A549 (cell line): ENCODE measurements at regions not wholly inside any gene's neighbourhood (a gene's known extent, or its start where the extent isn't known, plus 50 kb on each side); places are given as distances from the start of the nearest gene placed in this dataset.

Experiments
- ATAC-seq, 2 experiments: fragments of 200-7000 bp in 1 of 2; fragments of >200 bp in 1 of 2; cut with Nextera tagmentation in 1 of 2; cut with Tn5 transposase in 1 of 2; 3 replicates each; pipeline versions ENCODE4 v1.8.0 to v1.9.1; 2018 to 2020; ENCODE audit warnings: mild to moderate bottlenecking in 1 of 2, moderate library complexity in 1 of 2
- CTCF ChIA-PET: fragments of 300-600 bp; sonication (Branson Sonifier 250); formaldehyde crosslinking; extraction: SDS; loops from one replicate; lab custom pipeline; 2021; ENCODE audit warnings: antibody characterized with exemption, inconsistent platforms; lab: Yijun Ruan, JAX
- POLR2A ChIA-PET: fragments of 350-600 bp; formaldehyde crosslinking; extraction: SDS; loops from one replicate; lab custom pipeline; 2021; ENCODE audit warnings: antibody characterized with exemption, inconsistent platforms; lab: Yijun Ruan, JAX
- DNase-seq, 2 experiments: peaks; one replicate each; pipeline versions ENCODE4 v3.0.0 to v3.0.0-alpha.2; 2011 to 2016; ENCODE audit warnings: low read depth in 1 of 2, low spot score in 1 of 2
- FAIRE-seq: peaks from 2 replicates; lab custom pipeline; 2011; peaks lifted over from hg19 to GRCh38; lab: Jason Lieb, UNC
- H3K27ac ChIP-seq, 2 experiments: fragments of >200 bp; sonication (Bioruptor Twin); formaldehyde crosslinking; 3 replicates each; pipeline ENCODE4 v1.5.1; 2016 to 2017
- H3K4me1 ChIP-seq: fragments of >200 bp; sonication (Bioruptor Twin); formaldehyde crosslinking; 3 replicates; pipeline ENCODE4 v1.6.1; 2016
- H3K4me2 ChIP-seq: fragments of >200 bp; sonication (Bioruptor Twin); formaldehyde crosslinking; 3 replicates; pipeline ENCODE4 v1.6.1; 2016
- H3K4me3 ChIP-seq: fragments of >200 bp; sonication (Bioruptor Twin); formaldehyde crosslinking; 3 replicates; pipeline ENCODE4 v1.5.1; 2016
- H3K9me3 ChIP-seq: fragments of >200 bp; sonication (Bioruptor Twin); formaldehyde crosslinking; 3 replicates; pipeline ENCODE4 v1.6.1; 2016
- CBX2 ChIP-seq: fragments of 200-600 bp; sonication (generic); IDR thresholded peaks from 2 replicates; pipeline ENCODE4 v1.6.1; 2016; ENCODE audit warnings: low read depth, mild to moderate bottlenecking, borderline replicate concordance
- CEBPB ChIP-seq, 2 experiments: fragments of >200 bp in 1 of 2; sonication (Bioruptor Twin) in 1 of 2; formaldehyde crosslinking in 1 of 2; IDR thresholded peaks; 2 replicates each; pipeline ENCODE4 v1.6.1; 2012 to 2016
- CHD2 ChIP-seq: fragments of 150-350 bp; IDR thresholded peaks from 2 replicates; pipeline ENCODE4 v1.6.1; 2014; ENCODE audit warnings: low read length; ENCODE audit not compliant: partially characterized antibody
- EP300 ChIP-seq, 2 experiments: fragments of >200 bp; sonication (Bioruptor Twin); formaldehyde crosslinking; IDR thresholded peaks; 2 replicates in 1 of 2; 3 replicates in 1 of 2; pipeline ENCODE4 v1.6.1; 2016 to 2017
- FOSL2 ChIP-seq, 2 experiments: fragments of 450-650 bp in 1 of 2; fragments of >200 bp in 1 of 2; sonication (Bioruptor Twin) in 1 of 2; formaldehyde crosslinking; IDR thresholded peaks; 2 replicates each; pipeline versions ENCODE4 v1.5.0 to v1.6.1; 2016 to 2020; ENCODE audit warnings: mild to moderate bottlenecking in 1 of 2, moderate library complexity in 1 of 2
- GATA3 ChIP-seq: IDR thresholded peaks from 2 replicates; pipeline ENCODE4 v1.6.1; 2012; ENCODE audit warnings: borderline replicate concordance
- HES2 ChIP-seq: fragments of >200 bp; sonication (Bioruptor Twin); formaldehyde crosslinking; IDR thresholded peaks from 2 replicates; pipeline ENCODE4 v1.6.1; 2016
- HMGXB4 ChIP-seq: fragments of 250-450 bp; sonication (Bioruptor Pico); IDR thresholded peaks from 2 replicates; pipeline ENCODE4 v1.5.0; 2021; ENCODE audit warnings: mild to moderate bottlenecking, moderate library complexity, borderline replicate concordance
- KDM1A ChIP-seq: fragments of 200-600 bp; sonication (generic); IDR thresholded peaks from 2 replicates; pipeline ENCODE4 v1.6.1; 2016; ENCODE audit warnings: low read depth, mild to moderate bottlenecking
- KDM5A ChIP-seq: fragments of 200-600 bp; sonication (generic); IDR thresholded peaks from 2 replicates; pipeline ENCODE4 v1.6.1; 2016; ENCODE audit warnings: antibody characterized with exemption, mild to moderate bottlenecking
- MAFK ChIP-seq: fragments of 450-650 bp; IDR thresholded peaks from 2 replicates; pipeline ENCODE4 v1.6.1; 2014; ENCODE audit not compliant: partially characterized antibody
- MAX ChIP-seq: IDR thresholded peaks from 2 replicates; pipeline ENCODE4 v1.6.1; 2012
- MAZ ChIP-seq: fragments of 150-350 bp; IDR thresholded peaks from 2 replicates; pipeline ENCODE4 v1.6.1; 2014; ENCODE audit warnings: antibody characterized with exemption, low read depth, low read length, borderline replicate concordance
- MYC ChIP-seq: IDR thresholded peaks from 2 replicates; pipeline ENCODE4 v1.6.1; 2012; ENCODE audit warnings: mild to moderate bottlenecking, inconsistent platforms, low read length, improper control_type of control experiment, borderline replicate concordance
- NFE2L2 ChIP-seq: fragments of 150-350 bp; conservative IDR thresholded peaks from 2 replicates; pipeline ENCODE4 v1.6.1; 2014; ENCODE audit warnings: low read length
- PBX3 ChIP-seq: IDR thresholded peaks from 2 replicates; pipeline ENCODE4 v1.6.1; 2012
- POLR2A ChIP-seq: IDR thresholded peaks from 2 replicates; pipeline ENCODE4 v1.6.1; 2012; ENCODE audit warnings: mild to moderate bottlenecking, low read length
- POLR2AphosphoS2 ChIP-seq: conservative IDR thresholded peaks from 2 replicates; pipeline ENCODE4 v1.6.1; 2012; ENCODE audit warnings: low read length, improper control_type of control experiment, inconsistent platforms
- RAD21 ChIP-seq, 2 experiments: fragments of >200 bp in 1 of 2; sonication (Bioruptor Twin) in 1 of 2; formaldehyde crosslinking in 1 of 2; IDR thresholded peaks in 1 of 2; conservative IDR thresholded peaks in 1 of 2; 2 replicates in 1 of 2; 3 replicates in 1 of 2; pipeline ENCODE4 v1.6.1; 2012 to 2018; ENCODE audit warnings: inconsistent platforms in 1 of 2
- RCOR1 ChIP-seq: fragments of 150-350 bp; IDR thresholded peaks from 2 replicates; pipeline ENCODE4 v1.6.1; 2014; ENCODE audit warnings: antibody characterized with exemption, low read length, low read depth
- RFX5 ChIP-seq: fragments of 450-650 bp; IDR thresholded peaks from 2 replicates; pipeline ENCODE4 v1.7.1; 2014; ENCODE audit warnings: antibody characterized with exemption, mild to moderate bottlenecking, moderate library complexity
- TFCP2L1 ChIP-seq: fragments of 250-450 bp; sonication (Bioruptor Pico); IDR thresholded peaks from 2 replicates; pipeline ENCODE4 v1.5.0; 2021; ENCODE audit warnings: mild to moderate bottlenecking
- ZFP36 ChIP-seq: fragments of 450-650 bp; IDR thresholded peaks from 2 replicates; pipeline ENCODE4 v1.6.1; 2014; ENCODE audit warnings: borderline replicate concordance; ENCODE audit not compliant: partially characterized antibody
- ZNF302 ChIP-seq: fragments of 250-450 bp; sonication (Bioruptor Pico); IDR thresholded peaks from 2 replicates; pipeline ENCODE4 v1.9.0; 2021; ENCODE audit warnings: inconsistent platforms, mild to moderate bottlenecking, moderate library complexity
- ZSCAN20 ChIP-seq: fragments of 250-450 bp; sonication (Bioruptor Pico); IDR thresholded peaks from 2 replicates; pipeline ENCODE4 v1.8.0; 2022; ENCODE audit warnings: mild to moderate bottlenecking, moderate library complexity
- WGBS: methylation state at CpG from one replicate; pipeline ENCODE4 v1.1.6; 2017; ENCODE audit errors: missing lambda C conversion rate; 5-methylcytosine and 5-hydroxymethylcytosine counted together

- CTCF ChIA-PET, result interaction anchor here (1.0 to 1.5 kb wide), 3 partner anchors 8 to 174 kb away, joined by 3 to 4 read pairs (median 3); no protein-coding TSS in a partner anchor
These were observed 250.8 kb upstream of the HABP2 start for GRCh38 chr10:113302062-113302461.

GRCh38 chr10:113303544-113304146, 249.2 kb upstream of the HABP2 start:
- FAIRE-seq, result no peak
- Histone ChIP-seq H3K4me3 (no peak overlapping the region), H3K9me3 (no peaks in the 10 kb centered on the region), H3K4me1 (peaks cover 11% of the 10 kb centered on the region), H3K4me2 (no peak overlapping the region), H3K27ac (no peak overlapping the region)
- ATAC-seq, result no peak
- DNase-seq, result no peak
- TF ChIP-seq GATA3 (no peak), CEBPB (IDR thresholded peaks at IDR 0.05) (peak in 1 of 2 experiments; percentile 70; a peak in 2 of 4 replicates)
- 67% methylated on average over 7 of the region's 7 CpGs for WGBS
- ChIA-PET CTCF (interaction anchor here (0.7 kb wide), 1 partner anchor 938 kb away, joined by 3 read pairs; no protein-coding TSS in a partner anchor), POLR2A (no interaction called here)

More at GRCh38 chr10:113302062-113302461, 250.8 kb upstream of the HABP2 start:
- Histone ChIP-seq H3K4me3 (no peak overlapping the region), H3K27ac (no peak overlapping the region), H3K9me3 (no peaks in the 10 kb centered on the region), H3K4me2 (no peak overlapping the region), H3K4me1 (peaks cover 18% of the 10 kb centered on the region)
- DNase-seq (no peak), FAIRE-seq (no peak), ATAC-seq (no peak)
- POLR2A ChIA-PET, result no interaction called here
- WGBS, result 88% methylated on average over 3 of the region's 3 CpGs
- no peak for TF ChIP-seq ZFP36
- TF ChIP-seq MYC, result no peak
- no peak for TF ChIP-seq KDM5A
- no peak for TF ChIP-seq MAFK
- no peak for TF ChIP-seq EP300 (IDR thresholded peaks at IDR 0.05)
- TF ChIP-seq PBX3, result no peak
- no peak for TF ChIP-seq HMGXB4 (CRISPR knock-in tag)
- TF ChIP-seq HES2, result no peak

- H3K4me3 ChIP-seq, result no peak overlapping the region
- ATAC-seq, result no peak
- no peak overlapping the region for H3K4me2 ChIP-seq
- ChIA-PET CTCF (interaction anchor here (1.3 kb wide), 2 partner anchors 10 to 21 kb away, joined by 4 read pairs; no protein-coding TSS in a partner anchor), POLR2A (no interaction called here)
- FAIRE-seq, result no peak
- TF ChIP-seq CHD2, result no peak
- no peak for TF ChIP-seq POLR2A
- TF ChIP-seq MAX, result no peak
- no peak for TF ChIP-seq RFX5
- TF ChIP-seq ZSCAN20 (CRISPR knock-in tag), result no peak
- TF ChIP-seq RAD21 (conservative IDR thresholded peaks at IDR 0.05 in 1 of 2, IDR thresholded peaks at IDR 0.05 in 1 of 2), result no peak
- no peak for TF ChIP-seq KDM1A
- TF ChIP-seq KDM5A, result no peak
- TF ChIP-seq TFCP2L1, result no peak
- TF ChIP-seq ZNF302, result no peak
- no peak for TF ChIP-seq CBX2
- TF ChIP-seq RCOR1, result no peak
- TF ChIP-seq FOSL2 (IDR thresholded peaks at IDR 0.05), result no peak
- TF ChIP-seq FOSL2 (CRISPR knock-in tag; IDR thresholded peaks at IDR 0.05), result no peak
- TF ChIP-seq POLR2AphosphoS2, result no peak
- no peak for TF ChIP-seq MAZ
- TF ChIP-seq NFE2L2, result no peak
- no peak for TF ChIP-seq CEBPB (IDR thresholded peaks at IDR 0.05)
- DNase-seq, result no peak
- 54% methylated on average over 5 of the region's 5 CpGs for WGBS
- H3K9me3 ChIP-seq, result no peaks in the 10 kb centered on the region
- H3K27ac ChIP-seq, result no peak overlapping the region
- H3K4me1 ChIP-seq, result peaks cover 11% of the 10 kb centered on the region; the same call in 2 of the 3 replicates
These were observed 248.1 kb upstream of the HABP2 start for GRCh38 chr10:113304726-113305125.
